Liver (tissue), 8 donors: ENCODE measurements at regions not wholly inside any gene's neighbourhood (a gene's known extent, or its start where the extent isn't known, plus 50 kb on each side); places are given as distances from the start of the nearest gene placed in this dataset.

Source experiments
- DNase-seq: peaks from one replicate; pipeline ENCODE4 v3.0.0-alpha.2; 2017; ENCODE audit warnings: low spot score
- H3K27ac ChIP-seq, 2 donors: one replicate each; pipeline ENCODE4 v1.7.0; 2013; ENCODE audit warnings: inconsistent platforms in 2 of 2, low read length in 2 of 2, control low read depth in 1 of 2, low read depth in 1 of 2, mild to moderate bottlenecking in 1 of 2
- H3K27me3 ChIP-seq, 4 donors: one replicate each; pipeline versions ENCODE4 v1.6.1 to v1.7.0; 2013; ENCODE audit warnings: low read length in 3 of 4, inconsistent platforms in 1 of 4, mild to moderate bottlenecking in 1 of 4, moderate library complexity in 1 of 4; ENCODE audit not compliant: control insufficient read depth in 4 of 4, insufficient read depth in 4 of 4
- H3K36me3 ChIP-seq, 4 donors: one replicate each; pipeline versions ENCODE4 v1.6.1 to v1.7.0; 2013; ENCODE audit warnings: low read length in 3 of 4, mild to moderate bottlenecking in 3 of 4, low read depth in 1 of 4, moderate library complexity in 1 of 4; ENCODE audit not compliant: control insufficient read depth in 4 of 4, insufficient read depth in 3 of 4
- H3K4me1 ChIP-seq, 4 donors: one replicate each; pipeline versions ENCODE4 v1.6.1 to v1.7.0; 2013; ENCODE audit warnings: low read length in 3 of 4, mild to moderate bottlenecking in 3 of 4, moderate library complexity in 1 of 4; ENCODE audit not compliant: control insufficient read depth in 4 of 4, insufficient read depth in 4 of 4
- H3K4me3 ChIP-seq, 3 donors: one replicate each; pipeline versions ENCODE4 v1.6.1 to v1.7.0; 2013; ENCODE audit warnings: low read length in 3 of 3, control low read depth in 1 of 3, low read depth in 1 of 3, mild to moderate bottlenecking in 1 of 3
- H3K9ac ChIP-seq, 2 donors: one replicate each; pipeline ENCODE4 v1.7.0; 2013; ENCODE audit warnings: low read length in 2 of 2, mild to moderate bottlenecking in 2 of 2, moderate library complexity in 2 of 2, control low read depth in 1 of 2, low read depth in 1 of 2
- H3K9me3 ChIP-seq, 4 donors: one replicate each; pipeline versions ENCODE4 v1.6.1 to v1.7.0; 2013; ENCODE audit warnings: low read length in 3 of 4; ENCODE audit not compliant: control insufficient read depth in 4 of 4
- EGR1 ChIP-seq, 2 donors: IDR thresholded peaks; 2 replicates each; pipeline ENCODE4 v1.6.1; 2016 to 2018; ENCODE audit warnings: antibody characterized with exemption in 2 of 2, low read depth in 2 of 2
- FOXA1 ChIP-seq: IDR thresholded peaks from 2 replicates; pipeline ENCODE4 v1.6.1; 2016; ENCODE audit warnings: antibody characterized with exemption
- FOXA2 ChIP-seq: IDR thresholded peaks from 2 replicates; pipeline ENCODE4 v1.6.1; 2016; ENCODE audit warnings: antibody characterized with exemption
- GABPA ChIP-seq, 2 donors: IDR thresholded peaks in 1 of 2; conservative IDR thresholded peaks in 1 of 2; 2 replicates each; pipeline ENCODE4 v1.6.1; 2016; ENCODE audit warnings: antibody characterized with exemption in 2 of 2, mild to moderate bottlenecking in 1 of 2, moderate library complexity in 1 of 2
- HNF4A ChIP-seq, 2 donors: conservative IDR thresholded peaks; 2 replicates each; pipeline ENCODE4 v1.6.1; 2016; ENCODE audit warnings: antibody characterized with exemption in 2 of 2, mild to moderate bottlenecking in 2 of 2
- HNF4G ChIP-seq: IDR thresholded peaks from 2 replicates; pipeline ENCODE4 v1.6.1; 2016; ENCODE audit warnings: antibody characterized with exemption
- NR2F2 ChIP-seq: IDR thresholded peaks from 2 replicates; pipeline ENCODE4 v1.6.1; 2016; ENCODE audit warnings: antibody characterized with exemption
- RAD21 ChIP-seq, 2 donors: IDR thresholded peaks; 2 replicates each; pipeline ENCODE4 v1.6.1; 2016; ENCODE audit warnings: antibody characterized with exemption in 2 of 2, mild to moderate bottlenecking in 2 of 2
- RXRA ChIP-seq, 2 donors: IDR thresholded peaks; 2 replicates each; pipeline ENCODE4 v1.6.1; 2017 to 2018; ENCODE audit warnings: antibody characterized with exemption in 2 of 2, mild to moderate bottlenecking in 1 of 2
- SP1 ChIP-seq: IDR thresholded peaks from 2 replicates; pipeline ENCODE4 v1.6.1; 2018; ENCODE audit warnings: antibody characterized with exemption, mild to moderate bottlenecking
- TAF1 ChIP-seq: conservative IDR thresholded peaks from 2 replicates; pipeline ENCODE4 v1.6.1; 2016; ENCODE audit warnings: antibody characterized with exemption, mild to moderate bottlenecking
- YY1 ChIP-seq: IDR thresholded peaks from 2 replicates; pipeline ENCODE4 v1.6.1; 2016; ENCODE audit warnings: antibody characterized with exemption, mild to moderate bottlenecking
- WGBS: extraction: QIAGEN DNeasy Blood & Tissue Kit; methylation state at CpG from one replicate; pipeline ENCODE4 v1.1.7; 2013; 5-methylcytosine and 5-hydroxymethylcytosine counted together
- TF ChIP-seq, protein P1 (sequence below): IDR thresholded peaks from 2 replicates; pipeline ENCODE4 v1.6.1; 2016; ENCODE audit warnings: antibody characterized with exemption, mild to moderate bottlenecking
- TF ChIP-seq, protein P2 (sequence below): fragments of 150-350 bp; IDR thresholded peaks from 2 replicates; pipeline ENCODE4 v1.5.1; 2017; ENCODE audit warnings: improper control_type of control experiment, low read depth, low read length; ENCODE audit not compliant: missing input control
- TF ChIP-seq, protein P3 (sequence below): IDR thresholded peaks from 2 replicates; pipeline ENCODE4 v1.6.1; 2016; ENCODE audit warnings: antibody characterized with exemption
- TF ChIP-seq, protein P4 (sequence below): IDR thresholded peaks from 2 replicates; pipeline ENCODE4 v1.6.1; 2016; ENCODE audit warnings: antibody characterized with exemption
- TF ChIP-seq, protein P5 (sequence below): IDR thresholded peaks from 2 replicates; pipeline ENCODE4 v1.6.1; 2016; ENCODE audit warnings: antibody characterized with exemption
- donor health status: healthy.
- donor health status: healthy.
- donor health status: healthy.
- donor health status: healthy.
- donor health status: healthy.

DNA sequence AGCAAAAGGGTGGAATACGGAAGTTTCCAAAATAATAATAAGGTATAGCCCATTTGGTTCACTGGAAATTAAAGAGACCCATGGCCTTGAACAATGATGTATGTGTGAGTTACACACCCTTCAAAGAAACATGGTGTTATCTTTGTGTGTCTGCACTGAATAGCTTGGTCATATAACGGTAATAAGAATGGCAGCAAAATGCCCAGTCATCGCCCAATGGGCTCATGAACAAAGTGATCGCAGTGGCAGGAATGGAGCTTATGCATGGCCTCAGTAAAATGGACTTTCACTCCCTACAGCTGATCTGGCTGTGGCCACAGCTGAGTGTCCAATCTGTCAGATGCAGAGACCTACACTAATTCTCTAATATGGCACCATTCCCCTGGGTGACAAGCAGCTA lies 201.3 kb downstream of the RPIA start:
- H3K4me1 ChIP-seq = no peaks in the 10 kb centered on the region
- no peaks in the 10 kb centered on the region for H3K9me3 ChIP-seq
- WGBS = 90% methylated on average over 4 of the region's 4 CpGs
- no peaks in the 10 kb centered on the region for H3K36me3 ChIP-seq
- no peak overlapping the region for H3K9ac ChIP-seq
- no peak for DNase-seq
- peaks cover 0 to 2% (median 0%) of the 10 kb centered on the region in 4 donors for H3K27me3 ChIP-seq
- TF ChIP-seq, protein P1, sequence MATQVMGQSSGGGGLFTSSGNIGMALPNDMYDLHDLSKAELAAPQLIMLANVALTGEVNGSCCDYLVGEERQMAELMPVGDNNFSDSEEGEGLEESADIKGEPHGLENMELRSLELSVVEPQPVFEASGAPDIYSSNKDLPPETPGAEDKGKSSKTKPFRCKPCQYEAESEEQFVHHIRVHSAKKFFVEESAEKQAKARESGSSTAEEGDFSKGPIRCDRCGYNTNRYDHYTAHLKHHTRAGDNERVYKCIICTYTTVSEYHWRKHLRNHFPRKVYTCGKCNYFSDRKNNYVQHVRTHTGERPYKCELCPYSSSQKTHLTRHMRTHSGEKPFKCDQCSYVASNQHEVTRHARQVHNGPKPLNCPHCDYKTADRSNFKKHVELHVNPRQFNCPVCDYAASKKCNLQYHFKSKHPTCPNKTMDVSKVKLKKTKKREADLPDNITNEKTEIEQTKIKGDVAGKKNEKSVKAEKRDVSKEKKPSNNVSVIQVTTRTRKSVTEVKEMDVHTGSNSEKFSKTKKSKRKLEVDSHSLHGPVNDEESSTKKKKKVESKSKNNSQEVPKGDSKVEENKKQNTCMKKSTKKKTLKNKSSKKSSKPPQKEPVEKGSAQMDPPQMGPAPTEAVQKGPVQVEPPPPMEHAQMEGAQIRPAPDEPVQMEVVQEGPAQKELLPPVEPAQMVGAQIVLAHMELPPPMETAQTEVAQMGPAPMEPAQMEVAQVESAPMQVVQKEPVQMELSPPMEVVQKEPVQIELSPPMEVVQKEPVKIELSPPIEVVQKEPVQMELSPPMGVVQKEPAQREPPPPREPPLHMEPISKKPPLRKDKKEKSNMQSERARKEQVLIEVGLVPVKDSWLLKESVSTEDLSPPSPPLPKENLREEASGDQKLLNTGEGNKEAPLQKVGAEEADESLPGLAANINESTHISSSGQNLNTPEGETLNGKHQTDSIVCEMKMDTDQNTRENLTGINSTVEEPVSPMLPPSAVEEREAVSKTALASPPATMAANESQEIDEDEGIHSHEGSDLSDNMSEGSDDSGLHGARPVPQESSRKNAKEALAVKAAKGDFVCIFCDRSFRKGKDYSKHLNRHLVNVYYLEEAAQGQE = no peak
- TF ChIP-seq RAD21 (IDR thresholded peaks at IDR 0.05) = no peak
- no peak for TF ChIP-seq HNF4A (conservative IDR thresholded peaks at IDR 0.05)
- TF ChIP-seq, protein P2, sequence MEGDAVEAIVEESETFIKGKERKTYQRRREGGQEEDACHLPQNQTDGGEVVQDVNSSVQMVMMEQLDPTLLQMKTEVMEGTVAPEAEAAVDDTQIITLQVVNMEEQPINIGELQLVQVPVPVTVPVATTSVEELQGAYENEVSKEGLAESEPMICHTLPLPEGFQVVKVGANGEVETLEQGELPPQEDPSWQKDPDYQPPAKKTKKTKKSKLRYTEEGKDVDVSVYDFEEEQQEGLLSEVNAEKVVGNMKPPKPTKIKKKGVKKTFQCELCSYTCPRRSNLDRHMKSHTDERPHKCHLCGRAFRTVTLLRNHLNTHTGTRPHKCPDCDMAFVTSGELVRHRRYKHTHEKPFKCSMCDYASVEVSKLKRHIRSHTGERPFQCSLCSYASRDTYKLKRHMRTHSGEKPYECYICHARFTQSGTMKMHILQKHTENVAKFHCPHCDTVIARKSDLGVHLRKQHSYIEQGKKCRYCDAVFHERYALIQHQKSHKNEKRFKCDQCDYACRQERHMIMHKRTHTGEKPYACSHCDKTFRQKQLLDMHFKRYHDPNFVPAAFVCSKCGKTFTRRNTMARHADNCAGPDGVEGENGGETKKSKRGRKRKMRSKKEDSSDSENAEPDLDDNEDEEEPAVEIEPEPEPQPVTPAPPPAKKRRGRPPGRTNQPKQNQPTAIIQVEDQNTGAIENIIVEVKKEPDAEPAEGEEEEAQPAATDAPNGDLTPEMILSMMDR = no peak
- no peak for TF ChIP-seq RXRA (IDR thresholded peaks at IDR 0.05)
- TF ChIP-seq GABPA (IDR thresholded peaks at IDR 0.05 in 1 of 2, conservative IDR thresholded peaks at IDR 0.05 in 1 of 2) = no peak
- no peak for TF ChIP-seq EGR1 (IDR thresholded peaks at IDR 0.05; ENCODE audit: low read depth in 2 of 2)
- TF ChIP-seq, protein P3, sequence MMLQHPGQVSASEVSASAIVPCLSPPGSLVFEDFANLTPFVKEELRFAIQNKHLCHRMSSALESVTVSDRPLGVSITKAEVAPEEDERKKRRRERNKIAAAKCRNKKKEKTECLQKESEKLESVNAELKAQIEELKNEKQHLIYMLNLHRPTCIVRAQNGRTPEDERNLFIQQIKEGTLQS = no peak
- no peak for TF ChIP-seq NR2F2
- TF ChIP-seq, protein P4, sequence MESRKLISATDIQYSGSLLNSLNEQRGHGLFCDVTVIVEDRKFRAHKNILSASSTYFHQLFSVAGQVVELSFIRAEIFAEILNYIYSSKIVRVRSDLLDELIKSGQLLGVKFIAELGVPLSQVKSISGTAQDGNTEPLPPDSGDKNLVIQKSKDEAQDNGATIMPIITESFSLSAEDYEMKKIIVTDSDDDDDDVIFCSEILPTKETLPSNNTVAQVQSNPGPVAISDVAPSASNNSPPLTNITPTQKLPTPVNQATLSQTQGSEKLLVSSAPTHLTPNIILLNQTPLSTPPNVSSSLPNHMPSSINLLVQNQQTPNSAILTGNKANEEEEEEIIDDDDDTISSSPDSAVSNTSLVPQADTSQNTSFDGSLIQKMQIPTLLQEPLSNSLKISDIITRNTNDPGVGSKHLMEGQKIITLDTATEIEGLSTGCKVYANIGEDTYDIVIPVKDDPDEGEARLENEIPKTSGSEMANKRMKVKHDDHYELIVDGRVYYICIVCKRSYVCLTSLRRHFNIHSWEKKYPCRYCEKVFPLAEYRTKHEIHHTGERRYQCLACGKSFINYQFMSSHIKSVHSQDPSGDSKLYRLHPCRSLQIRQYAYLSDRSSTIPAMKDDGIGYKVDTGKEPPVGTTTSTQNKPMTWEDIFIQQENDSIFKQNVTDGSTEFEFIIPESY = no peak
- TF ChIP-seq FOXA1 = no peak
- TF ChIP-seq, protein P5, sequence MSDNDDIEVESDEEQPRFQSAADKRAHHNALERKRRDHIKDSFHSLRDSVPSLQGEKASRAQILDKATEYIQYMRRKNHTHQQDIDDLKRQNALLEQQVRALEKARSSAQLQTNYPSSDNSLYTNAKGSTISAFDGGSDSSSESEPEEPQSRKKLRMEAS = no peak
- no peak for TF ChIP-seq SP1
- TF ChIP-seq FOXA2 = no peak
- H3K4me3 ChIP-seq = no peak overlapping the region
- H3K27ac ChIP-seq = no peak overlapping the region

DNA sequence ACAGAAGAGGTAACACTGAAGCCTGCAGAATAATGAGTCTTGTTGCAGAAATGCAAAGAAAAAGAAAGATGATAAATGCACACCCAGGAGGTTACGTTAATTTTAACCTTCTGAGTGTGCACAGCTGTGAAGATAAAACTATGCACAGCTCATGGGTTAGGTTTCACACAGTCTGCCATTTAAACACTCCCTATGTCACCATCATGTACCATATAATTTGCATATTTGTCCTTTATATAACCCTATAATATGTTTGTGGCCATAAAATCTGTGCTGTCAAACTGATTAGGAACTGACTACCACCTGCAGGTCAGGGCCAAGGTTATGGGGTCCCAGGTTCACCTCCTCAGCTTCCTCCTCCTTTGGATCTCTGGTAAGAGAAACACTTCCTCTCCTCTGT lies 205.5 kb downstream of the RPIA start:
- 39% methylated on average over 1 of the region's 1 CpG for WGBS
- H3K4me1 ChIP-seq = no peaks in the 10 kb centered on the region
- no peak overlapping the region for H3K9ac ChIP-seq
- H3K27ac ChIP-seq = no peak overlapping the region
- peaks cover 0 to 5% (median 0%) of the 10 kb centered on the region in 4 donors for H3K27me3 ChIP-seq
- H3K4me3 ChIP-seq = no peak overlapping the region
- H3K9me3 ChIP-seq = peaks cover 0 to 2% (median 0%) of the 10 kb centered on the region in 4 donors
- no peaks in the 10 kb centered on the region for H3K36me3 ChIP-seq
- DNase-seq = no peak
- TF ChIP-seq GABPA (IDR thresholded peaks at IDR 0.05 in 1 of 2, conservative IDR thresholded peaks at IDR 0.05 in 1 of 2) = no peak
- TF ChIP-seq TAF1 = no peak
- no peak for TF ChIP-seq HNF4G
- TF ChIP-seq YY1 = no peak
- no peak for TF ChIP-seq FOXA1
- TF ChIP-seq HNF4A (conservative IDR thresholded peaks at IDR 0.05) = no peak
- TF ChIP-seq, protein P1 = no peak
- TF ChIP-seq FOXA2 = no peak
- TF ChIP-seq, protein P4 = no peak
- TF ChIP-seq SP1 = no peak
- no peak for TF ChIP-seq RAD21 (IDR thresholded peaks at IDR 0.05)
- no peak for TF ChIP-seq EGR1 (IDR thresholded peaks at IDR 0.05; ENCODE audit: low read depth in 2 of 2)
- TF ChIP-seq, protein P3 = no peak
- no peak for TF ChIP-seq NR2F2
- TF ChIP-seq RXRA (IDR thresholded peaks at IDR 0.05) = no peak
